ENCODE measurements at regions not wholly inside any gene's neighbourhood (a gene's known extent, or its start where the extent isn't known, plus 50 kb on each side); places are given as distances from the start of the nearest gene placed in this dataset.

DNA sequence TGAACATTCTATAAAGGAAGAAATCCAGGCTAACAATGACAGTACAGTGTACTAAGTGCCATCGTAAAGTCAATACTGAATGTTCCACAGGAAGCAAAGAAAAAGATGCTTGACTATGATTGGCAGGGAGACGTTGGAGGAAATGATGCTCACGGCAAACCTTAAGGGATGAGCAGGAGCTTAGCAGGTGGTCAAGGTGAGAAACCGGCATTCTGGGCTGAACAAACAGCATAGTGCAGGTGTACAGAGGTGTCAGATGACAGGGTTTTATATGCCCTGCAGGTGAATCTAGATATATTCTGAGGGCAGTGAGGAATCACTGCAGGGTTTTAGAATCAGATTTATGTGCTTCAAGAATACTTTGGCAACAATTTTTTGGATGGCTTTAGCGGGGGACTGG lies 85.3 kb upstream of the HEPHL1 start:
- DNase-seq, result no peak
- H3F3A ChIP-seq (ENCODE audit: insufficient read depth, low read length), result no peaks in the 10 kb centered on the region
- H3K36me3 ChIP-seq (replicated peaks; ENCODE audit: insufficient read depth, low read length), result no peaks in the 10 kb centered on the region
- no peaks in the 10 kb centered on the region for H3K27me3 ChIP-seq (replicated peaks; ENCODE audit: insufficient read depth, low read length)
- H3K79me2 ChIP-seq (ENCODE audit: low read length), result no peaks in the 10 kb centered on the region
- H3K9me2 ChIP-seq (replicated peaks; ENCODE audit: insufficient read depth, low read length), result no peaks in the 10 kb centered on the region
- H4K20me1 ChIP-seq (ENCODE audit: insufficient read depth, low read length), result no peaks in the 10 kb centered on the region
- H3K27ac ChIP-seq (ENCODE audit: low read length), result no peak overlapping the region
- no peaks in the 10 kb centered on the region for H3K9me3 ChIP-seq (replicated peaks; ENCODE audit: insufficient read depth, low read length)
- TF ChIP-seq EZH2 (optimal IDR thresholded peaks at IDR 0.05; ENCODE audit: low read depth, low read length), result no peak
- TF ChIP-seq, protein P1, sequence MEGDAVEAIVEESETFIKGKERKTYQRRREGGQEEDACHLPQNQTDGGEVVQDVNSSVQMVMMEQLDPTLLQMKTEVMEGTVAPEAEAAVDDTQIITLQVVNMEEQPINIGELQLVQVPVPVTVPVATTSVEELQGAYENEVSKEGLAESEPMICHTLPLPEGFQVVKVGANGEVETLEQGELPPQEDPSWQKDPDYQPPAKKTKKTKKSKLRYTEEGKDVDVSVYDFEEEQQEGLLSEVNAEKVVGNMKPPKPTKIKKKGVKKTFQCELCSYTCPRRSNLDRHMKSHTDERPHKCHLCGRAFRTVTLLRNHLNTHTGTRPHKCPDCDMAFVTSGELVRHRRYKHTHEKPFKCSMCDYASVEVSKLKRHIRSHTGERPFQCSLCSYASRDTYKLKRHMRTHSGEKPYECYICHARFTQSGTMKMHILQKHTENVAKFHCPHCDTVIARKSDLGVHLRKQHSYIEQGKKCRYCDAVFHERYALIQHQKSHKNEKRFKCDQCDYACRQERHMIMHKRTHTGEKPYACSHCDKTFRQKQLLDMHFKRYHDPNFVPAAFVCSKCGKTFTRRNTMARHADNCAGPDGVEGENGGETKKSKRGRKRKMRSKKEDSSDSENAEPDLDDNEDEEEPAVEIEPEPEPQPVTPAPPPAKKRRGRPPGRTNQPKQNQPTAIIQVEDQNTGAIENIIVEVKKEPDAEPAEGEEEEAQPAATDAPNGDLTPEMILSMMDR (IDR thresholded peaks at IDR 0.05; ENCODE audit: low read length), result no peak
- H3K4me1 ChIP-seq (ENCODE audit: low read length), result no peaks in the 10 kb centered on the region
- no peak overlapping the region for H3K4me2 ChIP-seq (ENCODE audit: low read depth, low read length)
- no peak overlapping the region for H3K4me3 ChIP-seq (ENCODE audit: low read length)
- H2AFZ ChIP-seq (ENCODE audit: low read length), result no peak overlapping the region
- no peak overlapping the region for H3K9ac ChIP-seq (ENCODE audit: low read length)

DNA sequence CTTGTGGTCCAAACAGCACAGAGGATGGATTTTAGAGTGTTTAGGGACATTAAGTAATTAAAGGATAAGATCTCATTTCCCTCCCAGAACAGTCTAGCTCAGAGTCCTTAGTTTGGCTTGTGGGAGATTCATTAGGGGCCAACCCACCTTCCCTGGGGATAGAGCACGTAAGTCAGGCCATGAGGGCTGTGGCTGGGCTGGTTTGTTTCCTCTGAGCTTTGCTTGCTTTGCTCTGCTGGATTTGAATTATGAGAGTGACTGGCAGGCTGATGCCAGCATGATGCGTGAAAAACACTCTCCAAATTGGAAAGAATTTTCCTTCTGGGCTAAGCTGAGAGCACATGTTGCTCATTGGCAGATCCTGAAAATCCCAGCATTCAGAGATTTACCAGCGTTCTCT lies 84.7 kb upstream of the HEPHL1 start:
- no peaks in the 10 kb centered on the region for H3F3A ChIP-seq (ENCODE audit: insufficient read depth, low read length)
- H3K27me3 ChIP-seq (replicated peaks; ENCODE audit: insufficient read depth, low read length), result no peaks in the 10 kb centered on the region
- TF ChIP-seq EZH2 (optimal IDR thresholded peaks at IDR 0.05; ENCODE audit: low read depth, low read length), result no peak
- TF ChIP-seq, protein P1 (IDR thresholded peaks at IDR 0.05; ENCODE audit: low read length), result no peak
- no peak for TF ChIP-seq EZH2phosphoT487 (IDR thresholded peaks at IDR 0.05; ENCODE audit: low read length)
- H4K20me1 ChIP-seq (ENCODE audit: insufficient read depth, low read length), result no peaks in the 10 kb centered on the region
- no peak overlapping the region for H3K4me3 ChIP-seq (ENCODE audit: low read length)
- no peak for DNase-seq
- no peak overlapping the region for H2AFZ ChIP-seq (ENCODE audit: low read length)
- H3K9me2 ChIP-seq (replicated peaks; ENCODE audit: insufficient read depth, low read length), result no peaks in the 10 kb centered on the region
- no peak overlapping the region for H3K4me2 ChIP-seq (ENCODE audit: low read depth, low read length)
- no peak overlapping the region for H3K9ac ChIP-seq (ENCODE audit: low read length)
- H3K4me1 ChIP-seq (ENCODE audit: low read length), result no peaks in the 10 kb centered on the region
- H3K27ac ChIP-seq (ENCODE audit: low read length), result no peak overlapping the region
- H3K36me3 ChIP-seq (replicated peaks; ENCODE audit: insufficient read depth, low read length), result no peaks in the 10 kb centered on the region
- no peaks in the 10 kb centered on the region for H3K79me2 ChIP-seq (ENCODE audit: low read length)
- H3K9me3 ChIP-seq (replicated peaks; ENCODE audit: insufficient read depth, low read length), result no peaks in the 10 kb centered on the region

DNA sequence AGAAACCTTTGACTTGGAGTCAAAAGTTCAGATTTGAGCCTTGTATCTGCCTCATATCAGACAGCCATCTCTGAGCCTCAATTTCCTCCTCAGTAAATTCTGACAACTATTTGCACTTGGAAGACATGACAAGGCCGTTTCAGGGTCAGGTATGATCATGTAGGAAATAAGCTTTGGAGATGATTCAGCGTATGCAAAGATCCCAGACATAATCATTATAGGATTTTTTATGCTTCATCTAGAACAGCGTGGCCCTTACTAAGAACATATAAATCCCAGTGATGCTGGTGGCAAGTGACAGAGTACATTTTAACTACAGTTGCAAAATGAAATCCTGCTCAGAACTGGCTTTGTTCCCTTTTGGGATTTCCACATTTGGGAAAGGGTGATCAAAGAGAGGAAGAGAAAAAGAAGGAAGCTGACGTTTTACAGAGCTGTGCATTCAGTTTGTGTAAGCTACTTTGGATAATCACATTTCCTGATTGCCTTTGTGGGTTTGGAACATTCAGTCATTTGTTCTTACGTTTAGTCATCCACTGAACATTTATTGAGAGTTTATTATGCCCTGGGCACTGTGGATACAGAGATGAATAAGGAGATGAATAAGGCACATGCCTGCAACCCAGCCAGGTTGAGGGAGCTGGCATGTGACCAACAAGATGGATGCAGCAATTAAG lies 81.9 kb upstream of the HEPHL1 start:
- no peak for DNase-seq
- no peaks in the 10 kb centered on the region for H3K79me2 ChIP-seq (ENCODE audit: low read length)
- no peaks in the 10 kb centered on the region for H3K4me1 ChIP-seq (ENCODE audit: low read length)
- no peaks in the 10 kb centered on the region for H3K9me2 ChIP-seq (replicated peaks; ENCODE audit: insufficient read depth, low read length)
- no peak overlapping the region for H3K4me2 ChIP-seq (ENCODE audit: low read depth, low read length)
- no peaks in the 10 kb centered on the region for H3K27me3 ChIP-seq (replicated peaks; ENCODE audit: insufficient read depth, low read length)
- H3K36me3 ChIP-seq (replicated peaks; ENCODE audit: insufficient read depth, low read length), result no peaks in the 10 kb centered on the region
- no peaks in the 10 kb centered on the region for H4K20me1 ChIP-seq (ENCODE audit: insufficient read depth, low read length)
- no peak overlapping the region for H3K4me3 ChIP-seq (ENCODE audit: low read length)
- H3K9me3 ChIP-seq (replicated peaks; ENCODE audit: insufficient read depth, low read length), result no peaks in the 10 kb centered on the region
- H3K9ac ChIP-seq (ENCODE audit: low read length), result no peak overlapping the region
- TF ChIP-seq, protein P1 (IDR thresholded peaks at IDR 0.05; ENCODE audit: low read length), result no peak
- no peak for TF ChIP-seq EZH2phosphoT487 (IDR thresholded peaks at IDR 0.05; ENCODE audit: low read length)
- no peak for TF ChIP-seq EZH2 (optimal IDR thresholded peaks at IDR 0.05; ENCODE audit: low read depth, low read length)
- H2AFZ ChIP-seq (ENCODE audit: low read length), result no peak overlapping the region
- H3K27ac ChIP-seq (ENCODE audit: low read length), result no peak overlapping the region
- no peaks in the 10 kb centered on the region for H3F3A ChIP-seq (ENCODE audit: insufficient read depth, low read length)

Data from MM.1S (cell line).